ENCODE measurements at regions not wholly inside any gene's neighbourhood (a gene's known extent, or its start where the extent isn't known, plus 50 kb on each side); places are given as distances from the start of the nearest gene placed in this dataset.

DNA sequence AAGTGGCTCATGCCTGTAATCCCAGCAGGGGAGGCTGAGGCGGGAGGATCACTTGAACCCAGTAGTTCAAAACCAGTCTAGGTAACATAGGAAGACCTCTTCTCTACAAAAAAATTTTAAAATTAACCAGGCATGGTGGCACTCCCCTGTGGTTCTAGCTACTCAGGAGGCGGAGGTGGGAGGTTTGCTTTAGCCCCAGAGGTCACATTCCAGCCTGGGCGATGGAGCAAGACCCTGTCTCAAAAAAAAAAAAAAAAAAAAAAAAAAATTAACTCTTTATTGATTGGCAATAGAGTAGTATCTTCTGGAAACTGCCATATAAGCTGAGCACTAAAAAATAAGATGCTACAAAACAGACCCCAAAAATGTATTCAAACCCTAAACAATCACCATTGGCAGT lies 69.5 kb downstream of the LLPH start:
- Histone ChIP-seq H3K36me3 (ENCODE audit: control insufficient read depth, insufficient read depth, low read length) (no peaks in the 10 kb centered on the region), H3K9ac (ENCODE audit: extremely low read depth, low read length, poor library complexity, severe bottlenecking) (no peak overlapping the region), H3K4me3 (ENCODE audit: low read length) (no peak overlapping the region), H3K4me1 (ENCODE audit: control insufficient read depth, insufficient read depth, low read length) (peaks cover 26% of the 10 kb centered on the region), H3K27me3 (ENCODE audit: control insufficient read depth, insufficient read depth, low read length, poor library complexity, severe bottlenecking) (peaks cover 14% of the 10 kb centered on the region), H3K27ac (ENCODE audit: low read depth, low read length) (no peak overlapping the region), H3K9me3 (ENCODE audit: control insufficient read depth, low read length) (no peaks in the 10 kb centered on the region)
- Mint-ChIP-seq H3K4me3 (no peak overlapping the region), H3K4me1 (peaks cover 41% of the 10 kb centered on the region), H3K27ac (no peak overlapping the region), H3K27me3 (ENCODE audit: insufficient read depth) (no peaks in the 10 kb centered on the region), H3K36me3 (ENCODE audit: low read depth) (no peaks in the 10 kb centered on the region), H3K9me3 (no peaks in the 10 kb centered on the region)
- TF ChIP-seq, protein P1, sequence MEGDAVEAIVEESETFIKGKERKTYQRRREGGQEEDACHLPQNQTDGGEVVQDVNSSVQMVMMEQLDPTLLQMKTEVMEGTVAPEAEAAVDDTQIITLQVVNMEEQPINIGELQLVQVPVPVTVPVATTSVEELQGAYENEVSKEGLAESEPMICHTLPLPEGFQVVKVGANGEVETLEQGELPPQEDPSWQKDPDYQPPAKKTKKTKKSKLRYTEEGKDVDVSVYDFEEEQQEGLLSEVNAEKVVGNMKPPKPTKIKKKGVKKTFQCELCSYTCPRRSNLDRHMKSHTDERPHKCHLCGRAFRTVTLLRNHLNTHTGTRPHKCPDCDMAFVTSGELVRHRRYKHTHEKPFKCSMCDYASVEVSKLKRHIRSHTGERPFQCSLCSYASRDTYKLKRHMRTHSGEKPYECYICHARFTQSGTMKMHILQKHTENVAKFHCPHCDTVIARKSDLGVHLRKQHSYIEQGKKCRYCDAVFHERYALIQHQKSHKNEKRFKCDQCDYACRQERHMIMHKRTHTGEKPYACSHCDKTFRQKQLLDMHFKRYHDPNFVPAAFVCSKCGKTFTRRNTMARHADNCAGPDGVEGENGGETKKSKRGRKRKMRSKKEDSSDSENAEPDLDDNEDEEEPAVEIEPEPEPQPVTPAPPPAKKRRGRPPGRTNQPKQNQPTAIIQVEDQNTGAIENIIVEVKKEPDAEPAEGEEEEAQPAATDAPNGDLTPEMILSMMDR (conservative IDR thresholded peaks at IDR 0.05): no peak
- DNase-seq: no peak
- 77 to 100% methylated on average over 1 to 3 of the region's 3 CpGs for WGBS, 2 experiments (ENCODE audit: insufficient coverage in 1 of 2, insufficient read length in 1 of 2)

DNA sequence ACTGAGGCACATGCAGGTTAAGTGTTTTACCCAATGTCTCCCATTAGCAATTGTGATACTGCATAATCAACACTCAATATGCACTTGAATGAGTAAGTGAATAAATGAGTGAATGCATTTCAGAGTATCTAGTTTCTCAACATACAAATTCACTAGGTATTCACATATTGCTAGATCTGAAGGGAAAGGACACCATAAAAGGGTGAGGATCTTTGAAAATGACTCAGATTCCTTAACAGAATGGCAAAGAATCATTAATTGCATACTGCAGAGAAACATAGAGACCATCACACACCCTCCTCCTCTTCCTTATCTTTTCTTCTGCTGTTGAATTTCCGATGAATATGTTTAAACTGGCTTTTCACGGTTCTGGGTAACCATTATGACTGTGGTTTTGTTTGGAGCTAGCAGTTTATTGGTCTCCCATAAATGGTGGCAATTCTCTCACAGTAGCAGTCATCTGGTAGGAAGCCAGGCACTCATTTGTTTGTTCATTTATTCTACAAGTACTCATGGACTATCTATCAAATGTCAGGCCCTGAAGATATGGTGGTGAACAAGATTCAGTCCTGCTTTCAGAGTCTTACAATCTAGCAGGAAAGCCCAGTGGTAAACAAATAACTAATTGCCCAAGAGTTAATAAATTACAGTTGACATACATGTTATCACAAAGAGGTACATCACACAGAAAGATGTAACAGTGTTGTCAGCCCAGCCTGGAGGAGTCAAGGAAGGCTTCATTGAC lies 70.2 kb downstream of the LLPH start:
- Histone ChIP-seq H3K36me3 (ENCODE audit: control insufficient read depth, insufficient read depth, low read length) (no peaks in the 10 kb centered on the region), H3K4me3 (ENCODE audit: low read length) (no peak overlapping the region), H3K27me3 (ENCODE audit: control insufficient read depth, insufficient read depth, low read length, poor library complexity, severe bottlenecking) (peaks cover 20% of the 10 kb centered on the region), H3K27ac (ENCODE audit: low read depth, low read length) (no peak overlapping the region), H3K9me3 (ENCODE audit: control insufficient read depth, low read length) (no peaks in the 10 kb centered on the region), H3K4me1 (ENCODE audit: control insufficient read depth, insufficient read depth, low read length) (peaks cover 26% of the 10 kb centered on the region), H3K9ac (ENCODE audit: extremely low read depth, low read length, poor library complexity, severe bottlenecking) (no peak overlapping the region)
- Mint-ChIP-seq H3K4me3 (no peak overlapping the region), H3K27me3 (ENCODE audit: insufficient read depth) (no peaks in the 10 kb centered on the region), H3K4me1 (peaks cover 41% of the 10 kb centered on the region), H3K27ac (no peak overlapping the region), H3K9me3 (no peaks in the 10 kb centered on the region), H3K36me3 (ENCODE audit: low read depth) (no peaks in the 10 kb centered on the region)
- TF ChIP-seq, protein P1 (conservative IDR thresholded peaks at IDR 0.05): no peak
- 89 to 100% methylated on average over 1 to 2 of the region's 2 CpGs for WGBS, 2 experiments (ENCODE audit: insufficient coverage in 1 of 2, insufficient read length in 1 of 2)
- no peak for DNase-seq

DNA sequence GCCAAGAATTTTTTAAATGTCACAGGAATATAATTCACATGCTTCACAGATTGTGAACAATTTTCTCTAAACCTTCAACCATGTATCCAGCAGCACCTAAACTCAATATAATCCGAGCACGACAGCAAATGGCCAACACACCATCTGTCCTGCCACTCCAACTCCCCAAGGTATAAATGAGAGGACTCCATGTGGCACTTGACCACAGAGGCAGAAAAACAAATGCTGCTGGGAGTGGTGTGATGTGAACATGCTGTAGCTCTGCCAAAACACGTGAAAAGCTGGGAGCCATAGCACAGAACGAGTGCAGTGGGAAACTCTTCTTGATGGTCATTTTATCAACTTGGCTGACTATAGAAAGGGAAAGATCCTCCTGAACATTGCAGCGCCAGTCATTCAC lies 70.9 kb downstream of the LLPH start:
- no peak overlapping the region for H3K4me3 Mint-ChIP-seq
- Histone ChIP-seq H3K27ac (ENCODE audit: low read depth, low read length) (peak overlapping the region; percentile 8), H3K27me3 (ENCODE audit: control insufficient read depth, insufficient read depth, low read length, poor library complexity, severe bottlenecking) (peaks cover 20% of the 10 kb centered on the region), H3K4me1 (ENCODE audit: control insufficient read depth, insufficient read depth, low read length) (peaks cover 26% of the 10 kb centered on the region), H3K36me3 (ENCODE audit: control insufficient read depth, insufficient read depth, low read length) (no peaks in the 10 kb centered on the region), H3K4me3 (ENCODE audit: low read length) (no peak overlapping the region), H3K9me3 (ENCODE audit: control insufficient read depth, low read length) (no peaks in the 10 kb centered on the region), H3K9ac (ENCODE audit: extremely low read depth, low read length, poor library complexity, severe bottlenecking) (no peak overlapping the region)
- TF ChIP-seq, protein P1 (conservative IDR thresholded peaks at IDR 0.05): no peak
- no peaks in the 10 kb centered on the region for H3K36me3 Mint-ChIP-seq (ENCODE audit: low read depth)
- peaks cover 36% of the 10 kb centered on the region for H3K4me1 Mint-ChIP-seq
- H3K9me3 Mint-ChIP-seq: no peaks in the 10 kb centered on the region
- DNase-seq: no peak
- no peaks in the 10 kb centered on the region for H3K27me3 Mint-ChIP-seq (ENCODE audit: insufficient read depth)
- no peak overlapping the region for H3K27ac Mint-ChIP-seq
- 89 to 95% methylated on average over 4 to 5 of the region's 5 CpGs for WGBS, 2 experiments (ENCODE audit: insufficient coverage in 1 of 2, insufficient read length in 1 of 2)

Data from endodermal cell (in vitro differentiated cells).